HepG2 (cell line): ENCODE measurements at regions not wholly inside any gene's neighbourhood (a gene's known extent, or its start where the extent isn't known, plus 50 kb on each side); places are given as distances from the start of the nearest gene placed in this dataset.

ENCODE experiments used
- ATAC-seq: fragments of 200-7000 bp; cut with Tn5 transposase; 3 replicates; pipeline ENCODE4 v1.9.1; 2020; ENCODE audit warnings: mild to moderate bottlenecking, moderate library complexity
- BruUV-seq: library from RNA; stranded (reverse); fragments of 400-500 nt; replicated peaks from 2 replicates; lab custom pipeline; 2021; lab: Mats Ljungman, UMichigan
- CTCF ChIA-PET: fragments of 300-600 bp; formaldehyde crosslinking; extraction: SDS; loops from one replicate; lab custom pipeline; 2021; ENCODE audit warnings: low total read pairs, inconsistent platforms, low intra/inter-chr PET ratio; lab: Yijun Ruan, JAX
- POLR2A ChIA-PET: fragments of 350-600 bp; sonication (Branson Sonifier 250); formaldehyde crosslinking; loops from one replicate; lab custom pipeline; 2020; ENCODE audit warnings: antibody characterized with exemption, inconsistent platforms; lab: Yijun Ruan, JAX
- DNase-seq: peaks from one replicate; pipeline ENCODE4 v3.0.0-alpha.2; 2015; ENCODE audit warnings: low spot score
- FAIRE-seq: peaks from 3 replicates; lab custom pipeline; 2011; peaks lifted over from hg19 to GRCh38; lab: Jason Lieb, UNC
- H2AFZ ChIP-seq: one replicate; pipeline ENCODE4 v1.6.1; 2011; ENCODE audit warnings: low read length, inconsistent platforms
- H3K27ac ChIP-seq: fragments of 300-600 bp; 3 replicates; pipeline ENCODE4 v1.8.0; 2011; ENCODE audit warnings: mixed run types, mild to moderate bottlenecking, mixed read lengths, low read length, inconsistent platforms; ENCODE audit not compliant: insufficient read depth; ENCODE audit errors: extremely low read length
- H3K27me3 ChIP-seq, 2 experiments: fragments of 200-600 bp in 1 of 2; 2 replicates in 1 of 2; 3 replicates in 1 of 2; pipeline versions ENCODE4 v1.6.0 to v1.8.0; 2011; ENCODE audit warnings: low read length in 2 of 2, mild to moderate bottlenecking in 2 of 2, moderate library complexity in 2 of 2, inconsistent platforms in 1 of 2; ENCODE audit not compliant: insufficient read depth in 2 of 2, control insufficient read depth in 1 of 2
- H3K36me3 ChIP-seq, 2 experiments: fragments of 200-600 bp in 1 of 2; replicated peaks in 1 of 2; 2 replicates in 1 of 2; 3 replicates in 1 of 2; pipeline versions ENCODE4 v1.5.1 to v1.8.0; 2011; ENCODE audit warnings: low read length in 2 of 2, inconsistent platforms in 1 of 2; ENCODE audit not compliant: insufficient read depth in 2 of 2, control insufficient read depth in 1 of 2
- H3K4me1 ChIP-seq: 2 replicates; pipeline ENCODE4 v1.5.1; 2012; ENCODE audit warnings: low read length, inconsistent platforms; ENCODE audit not compliant: insufficient read depth
- H3K4me2 ChIP-seq: 2 replicates; pipeline ENCODE4 v1.6.0; 2011; ENCODE audit warnings: low read depth, low read length, inconsistent platforms
- H3K4me3 ChIP-seq, 3 experiments: fragments of 200-600 bp in 1 of 3; sonication (generic), shearing (Covaris generic) in 1 of 3; replicated peaks in 1 of 3; 2 replicates each; pipeline ENCODE4 v1.5.1; 2011 to 2016; ENCODE audit warnings: low read length in 3 of 3, inconsistent platforms in 2 of 3, low read depth in 2 of 3, mild to moderate bottlenecking in 2 of 3, control low read depth in 1 of 3, mixed read lengths in 1 of 3; ENCODE audit not compliant: insufficient read depth in 1 of 3
- H3K79me2 ChIP-seq: one replicate; pipeline ENCODE4 v1.6.1; 2011; ENCODE audit warnings: low read length, inconsistent platforms; ENCODE audit not compliant: insufficient read depth
- H3K9ac ChIP-seq: 2 replicates; pipeline ENCODE4 v1.6.0; 2011; ENCODE audit warnings: mild to moderate bottlenecking, low read depth, low read length, inconsistent platforms; ENCODE audit not compliant: insufficient read depth
- H3K9me3 ChIP-seq: 2 replicates; pipeline ENCODE4 v1.5.1; 2012; ENCODE audit warnings: mild to moderate bottlenecking, low read length
- H4K20me1 ChIP-seq: 2 replicates; pipeline ENCODE4 v1.6.0; 2011; ENCODE audit warnings: inconsistent platforms, mild to moderate bottlenecking, low read length, moderate library complexity; ENCODE audit not compliant: insufficient read depth
- FOXM1 ChIP-seq: sonication (generic); formaldehyde crosslinking; IDR thresholded peaks from 2 replicates; pipeline ENCODE4 v1.5.0; 2020; ENCODE audit warnings: missing genetic modification reagents
- GFI1 ChIP-seq: sonication (generic); formaldehyde crosslinking; IDR thresholded peaks from 2 replicates; pipeline ENCODE4 v1.5.0; 2020; ENCODE audit warnings: missing genetic modification reagents, mild to moderate bottlenecking, borderline replicate concordance
- MATR3 ChIP-seq: sonication (generic); formaldehyde crosslinking; IDR thresholded peaks from 2 replicates; pipeline ENCODE4 v1.4.0; 2020; ENCODE audit warnings: missing genetic modification reagents
- RBM39 ChIP-seq: fragments of 200-400 bp; formaldehyde crosslinking; IDR thresholded peaks from one replicate; pipeline ENCODE4 v1.6.1; 2018; ENCODE audit warnings: antibody characterized with exemption, mild to moderate bottlenecking, low read depth, low read length; ENCODE audit not compliant: poor library complexity, severe bottlenecking
- SIX1 ChIP-seq: sonication (generic); formaldehyde crosslinking; IDR thresholded peaks from 2 replicates; pipeline ENCODE4 v1.4.0; 2020; ENCODE audit warnings: missing genetic modification reagents, borderline replicate concordance
- XRCC5 ChIP-seq: fragments of 200-400 bp; formaldehyde crosslinking; optimal IDR thresholded peaks from 2 replicates; pipeline ENCODE3; 2017; ENCODE audit warnings: mild to moderate bottlenecking, low read length
- ZNF589 ChIP-seq: sonication (generic); formaldehyde crosslinking; conservative IDR thresholded peaks from 2 replicates; pipeline ENCODE4 v1.8.0; 2022; ENCODE audit warnings: mild to moderate bottlenecking, moderate library complexity, missing genetic modification reagents
- ZNF841 ChIP-seq: sonication (generic); formaldehyde crosslinking; IDR thresholded peaks from 2 replicates; pipeline ENCODE4 v1.8.1; 2023; ENCODE audit warnings: missing genetic modification reagents, borderline replicate concordance
- WGBS: methylation state at CpG from one replicate; pipeline ENCODE4 v1.1.6; 2017; ENCODE audit warnings: low lambda C conversion rate; 5-methylcytosine and 5-hydroxymethylcytosine counted together
- in situ Hi-C: cut with HindIII; loops from 2 replicates; pipeline ENCODE4 v1.10.0; 2017; ENCODE audit warnings: low pct_unique_long_range_greater_than_20kb; ENCODE audit not compliant: extremely low pct_ligation_motif_present
- intact Hi-C: fragments of 100-400 bp; cut with micrococcal nuclease; formaldehyde crosslinking; loops from one replicate; pipeline ENCODE4 v1.10.0; 2022; ENCODE audit not compliant: unreplicated experiment

DNA sequence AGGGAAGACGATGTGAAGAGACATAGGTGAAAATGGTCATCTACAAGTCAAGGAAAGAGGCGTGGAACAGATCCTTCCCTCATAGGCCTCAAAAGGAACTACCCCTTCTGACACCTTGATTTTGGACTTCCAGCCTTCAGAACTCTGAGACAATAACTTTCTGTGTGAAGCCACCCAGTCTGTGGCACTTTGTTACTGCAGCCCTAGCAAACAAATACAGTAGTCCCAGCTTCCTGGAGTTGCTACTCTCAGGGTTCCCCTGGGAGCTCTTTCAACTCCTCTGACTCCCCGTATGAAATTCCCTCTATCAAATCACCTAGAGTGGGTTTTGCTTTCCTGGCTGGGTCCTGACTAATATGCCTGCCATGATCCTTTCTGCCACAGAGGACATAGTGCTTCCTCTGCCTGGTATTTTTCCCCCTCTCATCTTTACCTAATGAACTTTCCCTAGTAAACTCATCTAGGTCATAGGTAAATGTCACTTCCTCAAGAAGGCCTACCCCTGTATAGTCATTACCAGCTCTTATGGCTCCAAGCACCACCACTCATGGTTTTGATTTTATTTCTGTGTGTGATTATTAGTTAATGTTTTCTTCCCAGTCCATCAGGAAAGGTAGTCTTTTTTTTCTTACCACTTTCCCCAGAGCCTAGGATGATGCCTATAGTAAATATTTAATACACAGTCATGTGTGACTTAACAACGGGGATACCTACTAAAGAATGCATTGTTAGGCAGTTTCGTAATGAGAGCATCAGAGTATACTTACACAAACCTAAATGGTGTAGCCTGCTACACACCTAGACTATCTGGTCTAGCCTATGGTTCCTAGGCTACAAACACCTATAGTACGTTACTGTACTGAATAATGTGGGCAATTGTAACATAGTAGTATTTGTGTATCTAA, 111.5 kb upstream of the LGALSL start:
- DNase-seq = no peak
- no peaks in the 10 kb centered on the region for H3K4me1 ChIP-seq
- no peak overlapping the region for H2AFZ ChIP-seq
- WGBS = 26% methylated on average over 6 of the region's 6 CpGs
- H3K9ac ChIP-seq = no peak overlapping the region
- H3K27me3 ChIP-seq = peaks cover 0 to 21% of the 10 kb centered on the region in 2 experiments; a peak in 2 of 5 replicates
- ATAC-seq = no peak
- H3K27ac ChIP-seq = no peak overlapping the region
- in situ Hi-C loops (no loop called here), intact Hi-C loops (no loop called here)
- no peaks in the 10 kb centered on the region for H3K9me3 ChIP-seq
- H3K4me3 ChIP-seq = no peak overlapping the region
- H3K4me2 ChIP-seq = no peak overlapping the region
- no TSS peak for BruUV-seq
- no peaks in the 10 kb centered on the region for H4K20me1 ChIP-seq
- no peak for FAIRE-seq
- no peaks in the 10 kb centered on the region for H3K79me2 ChIP-seq
- ChIA-PET POLR2A (no interaction called here), CTCF (no interaction called here)
- TF ChIP-seq SIX1 (CRISPR knock-in tag) (no peak), ZNF589 (no peak), ZNF841 (CRISPR knock-in tag) (no peak), XRCC5 (no peak), MATR3 (CRISPR knock-in tag) (no peak), RBM39 (no peak), FOXM1 (CRISPR knock-in tag) (no peak), GFI1 (no peak)
- H3K36me3 ChIP-seq = no peaks in the 10 kb centered on the region
